ENCODE measurements at regions not wholly inside any gene's neighbourhood (a gene's known extent, or its start where the extent isn't known, plus 50 kb on each side); places are given as distances from the start of the nearest gene placed in this dataset.

GRCh38 chr5:110007101-110007500 lies 317.4 kb downstream of the MAN2A1 start:
- in situ Hi-C loops (cut with MboI): no loop called here
- no peak for DNase-seq (ENCODE audit: low read depth, low spot score)
- H3K79me2 ChIP-seq (ENCODE audit: control insufficient read depth, insufficient read depth, low read length): no peaks in the 10 kb centered on the region
- ChIA-PET CTCF (no interaction called here), RAD21 (ENCODE audit: unreplicated experiment) (interaction anchor here (0.6 kb wide), 1 partner anchor 328 kb away, joined by 3 read pairs; no protein-coding TSS in a partner anchor), SMC1A (ENCODE audit: uncharacterized antibody, unreplicated experiment) (no interaction called here), POLR2A (interaction anchor here (0.6 kb wide), 1 partner anchor 1615 kb away, joined by 3 read pairs; no protein-coding TSS in a partner anchor)
- H3K27me3 ChIP-seq (replicated peaks in 1 of 2; ENCODE audit: control insufficient read depth in 2 of 2, insufficient read depth in 2 of 2, low read length in 1 of 2): no peaks in the 10 kb centered on the region
- no peaks in the 10 kb centered on the region for H3K4me1 ChIP-seq (ENCODE audit: control insufficient read depth, insufficient read depth, low read length)
- H3K36me3 ChIP-seq (ENCODE audit: control insufficient read depth in 2 of 2, insufficient read depth in 2 of 2, low read length in 1 of 2): no peaks in the 10 kb centered on the region
- no peak overlapping the region for H3K9ac ChIP-seq (ENCODE audit: control insufficient read depth, insufficient read depth, low read length)
- no peak for FAIRE-seq
- H3K4me2 ChIP-seq (ENCODE audit: control insufficient read depth, insufficient read depth): no peak overlapping the region
- H4K20me1 ChIP-seq (ENCODE audit: control insufficient read depth, insufficient read depth): no peaks in the 10 kb centered on the region
- H3K9me3 ChIP-seq (replicated peaks; ENCODE audit: control insufficient read depth, insufficient read depth, low read length): no peaks in the 10 kb centered on the region
- TF ChIP-seq SMARCA5 (IDR thresholded peaks at IDR 0.05) (no peak), TBL1XR1 (IDR thresholded peaks at IDR 0.05; ENCODE audit: low read depth, low read length) (no peak), MTA2 (IDR thresholded peaks at IDR 0.05; ENCODE audit: low read depth) (no peak), CBFB (IDR thresholded peaks at IDR 0.05; ENCODE audit: low read depth) (no peak), ZNF217 (IDR thresholded peaks at IDR 0.05) (no peak), ZNF384 (IDR thresholded peaks at IDR 0.05; ENCODE audit: borderline replicate concordance, low read depth, low read length) (no peak), MEF2B (IDR thresholded peaks at IDR 0.05; ENCODE audit: partially characterized antibody, poor library complexity, severe bottlenecking) (no peak), EGR1 (IDR thresholded peaks at IDR 0.05; ENCODE audit: borderline replicate concordance in 1 of 2, low read depth in 2 of 2, low read length in 2 of 2) (no peak), MLLT1 (IDR thresholded peaks at IDR 0.05) (no peak), ZNF24 (IDR thresholded peaks at IDR 0.05) (no peak), YY1 (IDR thresholded peaks at IDR 0.05; ENCODE audit: low read depth, low read length) (no peak), ELK1 (IDR thresholded peaks at IDR 0.05; ENCODE audit: low read depth, low read length) (no peak), ASH2L (IDR thresholded peaks at IDR 0.05; ENCODE audit: borderline replicate concordance, low read depth) (no peak), EED (IDR thresholded peaks at IDR 0.05; ENCODE audit: low read depth) (no peak), CBX3 (IDR thresholded peaks at IDR 0.05; ENCODE audit: borderline replicate concordance, low read depth) (no peak), TARDBP (IDR thresholded peaks at IDR 0.05; ENCODE audit: borderline replicate concordance) (no peak)
- TF ChIP-seq, protein P1, sequence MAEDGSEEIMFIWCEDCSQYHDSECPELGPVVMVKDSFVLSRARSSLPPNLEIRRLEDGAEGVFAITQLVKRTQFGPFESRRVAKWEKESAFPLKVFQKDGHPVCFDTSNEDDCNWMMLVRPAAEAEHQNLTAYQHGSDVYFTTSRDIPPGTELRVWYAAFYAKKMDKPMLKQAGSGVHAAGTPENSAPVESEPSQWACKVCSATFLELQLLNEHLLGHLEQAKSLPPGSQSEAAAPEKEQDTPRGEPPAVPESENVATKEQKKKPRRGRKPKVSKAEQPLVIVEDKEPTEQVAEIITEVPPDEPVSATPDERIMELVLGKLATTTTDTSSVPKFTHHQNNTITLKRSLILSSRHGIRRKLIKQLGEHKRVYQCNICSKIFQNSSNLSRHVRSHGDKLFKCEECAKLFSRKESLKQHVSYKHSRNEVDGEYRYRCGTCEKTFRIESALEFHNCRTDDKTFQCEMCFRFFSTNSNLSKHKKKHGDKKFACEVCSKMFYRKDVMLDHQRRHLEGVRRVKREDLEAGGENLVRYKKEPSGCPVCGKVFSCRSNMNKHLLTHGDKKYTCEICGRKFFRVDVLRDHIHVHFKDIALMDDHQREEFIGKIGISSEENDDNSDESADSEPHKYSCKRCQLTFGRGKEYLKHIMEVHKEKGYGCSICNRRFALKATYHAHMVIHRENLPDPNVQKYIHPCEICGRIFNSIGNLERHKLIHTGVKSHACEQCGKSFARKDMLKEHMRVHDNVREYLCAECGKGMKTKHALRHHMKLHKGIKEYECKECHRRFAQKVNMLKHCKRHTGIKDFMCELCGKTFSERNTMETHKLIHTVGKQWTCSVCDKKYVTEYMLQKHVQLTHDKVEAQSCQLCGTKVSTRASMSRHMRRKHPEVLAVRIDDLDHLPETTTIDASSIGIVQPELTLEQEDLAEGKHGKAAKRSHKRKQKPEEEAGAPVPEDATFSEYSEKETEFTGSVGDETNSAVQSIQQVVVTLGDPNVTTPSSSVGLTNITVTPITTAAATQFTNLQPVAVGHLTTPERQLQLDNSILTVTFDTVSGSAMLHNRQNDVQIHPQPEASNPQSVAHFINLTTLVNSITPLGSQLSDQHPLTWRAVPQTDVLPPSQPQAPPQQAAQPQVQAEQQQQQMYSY (CRISPR knock-in tag; IDR thresholded peaks at IDR 0.05): no peak
- TF ChIP-seq, protein P2, sequence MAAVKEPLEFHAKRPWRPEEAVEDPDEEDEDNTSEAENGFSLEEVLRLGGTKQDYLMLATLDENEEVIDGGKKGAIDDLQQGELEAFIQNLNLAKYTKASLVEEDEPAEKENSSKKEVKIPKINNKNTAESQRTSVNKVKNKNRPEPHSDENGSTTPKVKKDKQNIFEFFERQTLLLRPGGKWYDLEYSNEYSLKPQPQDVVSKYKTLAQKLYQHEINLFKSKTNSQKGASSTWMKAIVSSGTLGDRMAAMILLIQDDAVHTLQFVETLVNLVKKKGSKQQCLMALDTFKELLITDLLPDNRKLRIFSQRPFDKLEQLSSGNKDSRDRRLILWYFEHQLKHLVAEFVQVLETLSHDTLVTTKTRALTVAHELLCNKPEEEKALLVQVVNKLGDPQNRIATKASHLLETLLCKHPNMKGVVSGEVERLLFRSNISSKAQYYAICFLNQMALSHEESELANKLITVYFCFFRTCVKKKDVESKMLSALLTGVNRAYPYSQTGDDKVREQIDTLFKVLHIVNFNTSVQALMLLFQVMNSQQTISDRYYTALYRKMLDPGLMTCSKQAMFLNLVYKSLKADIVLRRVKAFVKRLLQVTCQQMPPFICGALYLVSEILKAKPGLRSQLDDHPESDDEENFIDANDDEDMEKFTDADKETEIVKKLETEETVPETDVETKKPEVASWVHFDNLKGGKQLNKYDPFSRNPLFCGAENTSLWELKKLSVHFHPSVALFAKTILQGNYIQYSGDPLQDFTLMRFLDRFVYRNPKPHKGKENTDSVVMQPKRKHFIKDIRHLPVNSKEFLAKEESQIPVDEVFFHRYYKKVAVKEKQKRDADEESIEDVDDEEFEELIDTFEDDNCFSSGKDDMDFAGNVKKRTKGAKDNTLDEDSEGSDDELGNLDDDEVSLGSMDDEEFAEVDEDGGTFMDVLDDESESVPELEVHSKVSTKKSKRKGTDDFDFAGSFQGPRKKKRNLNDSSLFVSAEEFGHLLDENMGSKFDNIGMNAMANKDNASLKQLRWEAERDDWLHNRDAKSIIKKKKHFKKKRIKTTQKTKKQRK (IDR thresholded peaks at IDR 0.05; ENCODE audit: low read depth, low read length): no peak
- ATAC-seq: no peak
- BruUV-seq (replicated peaks): no TSS peak
- no peak overlapping the region for H2AFZ ChIP-seq (ENCODE audit: control insufficient read depth, low read depth, low read length)
- no peak overlapping the region for H3K4me3 ChIP-seq
- intact Hi-C loops (cut with micrococcal nuclease; ENCODE audit: unreplicated experiment): no loop called here
- H3K27ac ChIP-seq (ENCODE audit: control insufficient read depth, insufficient read depth): no peak overlapping the region

Measured in GM12878 (cell line).